ENCODE measurements at regions not wholly inside any gene's neighbourhood (a gene's known extent, or its start where the extent isn't known, plus 50 kb on each side); places are given as distances from the start of the nearest gene placed in this dataset.

DNA sequence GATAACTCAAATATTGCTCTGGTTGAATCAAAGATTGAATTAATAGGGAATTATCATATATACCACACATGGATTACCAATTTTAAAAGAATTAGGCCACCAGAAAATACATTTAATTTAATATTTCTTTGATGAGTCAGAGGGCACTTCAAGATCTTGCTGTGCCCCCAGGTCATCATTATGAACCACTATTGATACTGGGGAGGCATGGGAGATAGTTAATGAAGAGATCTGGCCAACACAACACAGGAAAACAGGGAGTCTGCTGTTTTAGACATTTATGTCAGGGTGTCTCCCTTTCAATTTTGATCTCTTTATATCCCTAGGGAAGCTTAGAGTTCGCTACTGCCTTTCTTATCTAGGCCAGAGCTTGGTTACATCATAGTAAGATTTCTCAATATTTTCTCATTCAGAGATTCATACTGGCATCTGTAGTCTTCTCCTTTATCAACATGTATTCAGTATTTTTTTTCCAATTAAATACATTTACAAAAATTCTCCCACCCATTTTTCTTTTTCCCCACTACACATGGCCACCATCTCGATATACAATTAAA lies 158.3 kb upstream of the ZFHX3 start:
- H3K27me3 Mint-ChIP-seq = no peaks in the 10 kb centered on the region
- POLR2A ChIA-PET = no interaction called here
- H3K27ac Mint-ChIP-seq = no peak overlapping the region
- peaks cover 4% of the 10 kb centered on the region for H3K9me3 Mint-ChIP-seq
- H3K36me3 Mint-ChIP-seq (ENCODE audit: low read depth) = no peaks in the 10 kb centered on the region
- no peak overlapping the region for H3K4me3 Mint-ChIP-seq
- CTCF ChIA-PET = no interaction called here
- H3K4me1 Mint-ChIP-seq = no peaks in the 10 kb centered on the region
- DNase-seq = no peak

- H3K27ac Mint-ChIP-seq = no peak overlapping the region
- H3K4me1 Mint-ChIP-seq = no peaks in the 10 kb centered on the region
- ChIA-PET POLR2A (no interaction called here), CTCF (no interaction called here)
- no peaks in the 10 kb centered on the region for H3K36me3 Mint-ChIP-seq (ENCODE audit: low read depth)
- DNase-seq = no peak
- H3K27me3 Mint-ChIP-seq = no peaks in the 10 kb centered on the region
- H3K4me3 Mint-ChIP-seq = no peak overlapping the region
- peaks cover 4% of the 10 kb centered on the region for H3K9me3 Mint-ChIP-seq
Observed at GRCh38 chr16:73205153-73205886, 157.4 kb upstream of the ZFHX3 start.

- Mint-ChIP-seq H3K27me3 (no peaks in the 10 kb centered on the region), H3K27ac (no peak overlapping the region), H3K9me3 (peaks cover 4% of the 10 kb centered on the region), H3K4me1 (no peaks in the 10 kb centered on the region), H3K36me3 (ENCODE audit: low read depth) (no peaks in the 10 kb centered on the region), H3K4me3 (no peak overlapping the region)
- CTCF ChIA-PET = no interaction called here
- no peak for DNase-seq
- POLR2A ChIA-PET = no interaction called here
Observed at GRCh38 chr16:73204359-73205152, 156.6 kb upstream of the ZFHX3 start.

- Mint-ChIP-seq H3K27ac (no peak overlapping the region), H3K36me3 (ENCODE audit: low read depth) (no peaks in the 10 kb centered on the region), H3K27me3 (no peaks in the 10 kb centered on the region), H3K4me1 (no peaks in the 10 kb centered on the region), H3K4me3 (no peak overlapping the region), H3K9me3 (peaks cover 4% of the 10 kb centered on the region)
- ChIA-PET POLR2A (no interaction called here), CTCF (no interaction called here)
- DNase-seq = no peak
Observed at GRCh38 chr16:73202161-73202729, 154.3 kb upstream of the ZFHX3 start.

DNA sequence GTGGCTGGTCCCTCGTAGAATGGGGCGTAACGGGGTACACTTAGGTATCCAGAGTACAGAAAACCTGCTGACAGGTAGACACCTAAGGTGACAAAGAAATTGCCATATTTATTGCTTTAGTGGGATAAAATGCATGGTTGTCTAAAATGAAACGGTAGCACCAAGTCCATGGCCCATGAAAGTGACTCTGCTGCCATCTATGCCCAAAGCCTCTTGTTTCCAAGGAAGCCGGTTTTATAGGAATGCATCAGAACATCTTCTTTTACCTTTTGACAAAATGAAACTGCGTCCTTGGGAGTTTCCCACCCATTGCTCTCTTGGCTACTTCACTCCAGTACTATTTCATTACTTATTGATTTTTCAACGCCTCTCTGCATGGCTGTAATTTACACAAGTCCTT lies 151.3 kb upstream of the ZFHX3 start:
- Mint-ChIP-seq H3K36me3 (ENCODE audit: low read depth) (no peaks in the 10 kb centered on the region), H3K4me1 (no peaks in the 10 kb centered on the region), H3K9me3 (peaks cover 4% of the 10 kb centered on the region), H3K27ac (no peak overlapping the region), H3K4me3 (no peak overlapping the region), H3K27me3 (no peaks in the 10 kb centered on the region)
- ChIA-PET POLR2A (no interaction called here), CTCF (no interaction called here)
- no peak for DNase-seq

DNA sequence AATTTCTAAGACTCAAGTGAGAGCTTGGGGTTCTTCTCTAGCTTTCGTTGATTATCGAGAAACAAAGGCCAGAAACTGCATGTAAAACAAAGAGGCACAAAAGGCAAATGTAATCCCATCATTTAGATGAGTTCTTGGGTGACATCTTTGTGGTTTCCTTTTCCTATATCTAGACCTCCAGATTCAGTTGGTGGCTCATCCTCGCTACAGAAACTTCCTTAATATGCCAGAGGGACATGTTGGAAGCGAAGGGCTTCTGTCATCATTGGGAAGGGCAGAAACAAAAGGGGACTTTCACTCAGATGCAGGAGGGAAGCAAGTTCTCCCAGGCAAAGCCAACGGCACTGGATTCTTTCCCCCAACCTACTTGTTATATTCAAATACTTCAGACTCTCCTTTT lies 150.6 kb upstream of the ZFHX3 start:
- Mint-ChIP-seq H3K4me1 (no peaks in the 10 kb centered on the region), H3K36me3 (ENCODE audit: low read depth) (no peaks in the 10 kb centered on the region), H3K9me3 (peaks cover 4% of the 10 kb centered on the region), H3K4me3 (no peak overlapping the region), H3K27me3 (no peaks in the 10 kb centered on the region), H3K27ac (no peak overlapping the region)
- ChIA-PET POLR2A (no interaction called here), CTCF (no interaction called here)
- DNase-seq = no peak

DNA sequence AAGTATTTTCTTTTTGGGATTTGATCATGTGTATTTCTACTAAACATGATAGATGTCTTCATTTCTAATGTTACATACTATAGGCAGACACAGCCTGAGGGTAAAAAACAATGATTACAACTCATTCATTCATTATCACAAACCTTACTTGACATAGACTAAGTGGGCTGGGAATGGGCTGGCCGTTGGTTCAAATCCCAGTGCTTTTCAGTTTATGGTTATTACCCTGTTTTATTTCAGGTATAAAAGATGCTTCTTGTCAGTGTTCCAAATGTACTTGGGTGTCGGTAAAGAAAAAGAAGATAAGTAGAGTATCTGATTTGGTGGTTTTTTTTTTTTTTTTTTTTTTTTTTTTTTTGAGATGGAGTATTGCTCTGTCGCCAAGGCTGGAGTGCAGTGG lies 149.7 kb upstream of the ZFHX3 start:
- no peaks in the 10 kb centered on the region for H3K36me3 Mint-ChIP-seq (ENCODE audit: low read depth)
- no peak overlapping the region for H3K4me3 Mint-ChIP-seq
- ChIA-PET CTCF (interaction anchor here (2.3 kb wide), 1 partner anchor 365 kb away, joined by 18 read pairs; no protein-coding TSS in a partner anchor), POLR2A (no interaction called here)
- peaks cover 2% of the 10 kb centered on the region for H3K9me3 Mint-ChIP-seq
- no peaks in the 10 kb centered on the region for H3K4me1 Mint-ChIP-seq
- H3K27ac Mint-ChIP-seq = no peak overlapping the region
- DNase-seq = no peak
- H3K27me3 Mint-ChIP-seq = no peaks in the 10 kb centered on the region

DNA sequence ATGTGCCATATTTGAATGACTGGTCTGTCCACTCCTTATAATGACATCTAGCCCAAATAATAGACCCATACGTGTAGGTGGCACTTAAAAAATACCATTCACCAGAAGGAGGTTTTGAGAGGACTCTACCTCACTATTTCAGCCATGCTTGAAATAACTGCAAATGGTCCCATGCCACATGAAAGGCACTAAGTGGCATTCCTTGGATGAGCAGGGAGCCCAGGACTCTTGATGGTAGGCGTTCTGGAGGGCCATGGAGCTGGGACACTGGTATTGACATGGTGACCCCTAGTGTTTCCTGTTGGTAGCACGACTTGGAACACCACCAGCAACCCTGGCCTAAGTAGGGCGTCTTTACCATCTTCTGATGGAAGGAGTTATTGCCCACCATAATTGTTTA lies 148.7 kb upstream of the ZFHX3 start:
- peak; percentile 17 for DNase-seq
- no peaks in the 10 kb centered on the region for H3K27me3 Mint-ChIP-seq
- no peaks in the 10 kb centered on the region for H3K4me1 Mint-ChIP-seq
- no peaks in the 10 kb centered on the region for H3K36me3 Mint-ChIP-seq (ENCODE audit: low read depth)
- ChIA-PET CTCF (interaction anchor here (2.3 kb wide), 1 partner anchor 364 kb away, joined by 18 read pairs; no protein-coding TSS in a partner anchor), POLR2A (no interaction called here)
- peaks cover 3% of the 10 kb centered on the region for H3K9me3 Mint-ChIP-seq
- no peak overlapping the region for H3K4me3 Mint-ChIP-seq
- no peak overlapping the region for H3K27ac Mint-ChIP-seq

GRCh38 chr16:73193464-73193863 lies 145.5 kb upstream of the ZFHX3 start:
- H3K4me3 Mint-ChIP-seq = no peak overlapping the region
- POLR2A ChIA-PET = no interaction called here
- no peaks in the 10 kb centered on the region for H3K4me1 Mint-ChIP-seq
- CTCF ChIA-PET = no interaction called here
- DNase-seq = no peak
- H3K36me3 Mint-ChIP-seq (ENCODE audit: low read depth) = no peaks in the 10 kb centered on the region
- no peak overlapping the region for H3K27ac Mint-ChIP-seq
- peaks cover 7% of the 10 kb centered on the region for H3K9me3 Mint-ChIP-seq
- H3K27me3 Mint-ChIP-seq = no peaks in the 10 kb centered on the region

GRCh38 chr16:73192232-73192894 lies 144.4 kb upstream of the ZFHX3 start:
- peaks cover 7% of the 10 kb centered on the region for H3K9me3 Mint-ChIP-seq
- H3K4me3 Mint-ChIP-seq = no peak overlapping the region
- CTCF ChIA-PET = no interaction called here
- H3K27me3 Mint-ChIP-seq = no peaks in the 10 kb centered on the region
- no peak overlapping the region for H3K27ac Mint-ChIP-seq
- POLR2A ChIA-PET = no interaction called here
- DNase-seq = no peak
- no peaks in the 10 kb centered on the region for H3K36me3 Mint-ChIP-seq (ENCODE audit: low read depth)
- no peaks in the 10 kb centered on the region for H3K4me1 Mint-ChIP-seq

GRCh38 chr16:73191660-73192046 lies 143.7 kb upstream of the ZFHX3 start:
- H3K27me3 Mint-ChIP-seq = no peaks in the 10 kb centered on the region
- ChIA-PET CTCF (no interaction called here), POLR2A (interaction anchor here (0.6 kb wide), 1 partner anchor 46 kb away, joined by 3 read pairs; no protein-coding TSS in a partner anchor)
- no peak overlapping the region for H3K4me3 Mint-ChIP-seq
- no peaks in the 10 kb centered on the region for H3K4me1 Mint-ChIP-seq
- DNase-seq = no peak
- H3K9me3 Mint-ChIP-seq = peaks cover 7% of the 10 kb centered on the region
- no peak overlapping the region for H3K27ac Mint-ChIP-seq
- H3K36me3 Mint-ChIP-seq (ENCODE audit: low read depth) = no peaks in the 10 kb centered on the region

DNA sequence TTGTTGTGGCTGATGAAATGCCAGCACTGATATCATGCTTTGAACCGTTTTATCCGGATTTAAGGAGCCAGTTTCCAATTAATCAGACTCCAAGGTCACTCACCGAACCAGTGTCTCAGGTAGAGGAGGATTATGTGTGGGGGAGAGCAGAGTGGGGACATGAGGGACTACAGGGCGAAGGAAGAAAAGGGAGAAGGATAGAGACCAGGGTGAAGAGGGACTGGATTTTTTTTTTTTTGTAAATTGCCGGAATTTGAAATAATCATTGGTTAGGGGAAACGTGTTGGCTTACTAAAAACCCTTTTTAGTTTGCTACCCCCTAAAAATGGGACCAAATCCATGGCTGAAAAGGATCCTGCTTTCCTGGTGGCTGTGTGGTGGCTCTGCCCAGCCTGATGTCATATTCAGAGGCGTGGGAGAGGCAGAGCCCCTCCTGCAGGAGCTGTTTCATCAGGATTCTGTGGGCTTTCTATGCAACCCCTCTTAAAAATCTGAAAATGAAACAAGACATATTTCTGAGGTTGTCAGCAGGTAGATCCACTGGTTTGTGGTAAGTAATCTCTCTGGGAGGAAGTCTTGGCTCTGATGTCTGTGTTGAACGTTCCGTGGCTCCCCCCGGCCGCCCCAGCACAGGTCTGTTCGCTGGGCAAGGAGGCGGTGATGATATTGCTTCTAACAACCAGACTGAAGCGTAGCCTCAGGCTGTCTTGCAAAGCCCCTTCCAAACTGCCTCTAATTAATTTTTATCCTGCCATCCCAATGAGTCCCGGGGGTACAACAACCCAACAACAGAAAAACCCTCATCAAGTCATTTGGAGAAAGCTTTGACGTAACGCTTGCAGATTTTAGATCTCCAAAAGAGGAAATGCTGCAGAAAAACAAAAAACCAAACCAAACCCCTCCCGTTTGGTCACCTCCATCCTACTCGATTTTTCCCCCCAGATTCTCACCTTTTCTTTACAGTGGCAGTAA lies 143.0 kb upstream of the ZFHX3 start:
- Mint-ChIP-seq H3K27me3 (no peaks in the 10 kb centered on the region), H3K36me3 (ENCODE audit: low read depth) (no peaks in the 10 kb centered on the region), H3K27ac (no peak overlapping the region), H3K4me3 (no peak overlapping the region), H3K4me1 (no peaks in the 10 kb centered on the region), H3K9me3 (peaks cover 7% of the 10 kb centered on the region)
- ChIA-PET POLR2A (interaction anchor here (0.6 kb wide), 1 partner anchor 47 kb away, joined by 3 read pairs; no protein-coding TSS in a partner anchor), CTCF (no interaction called here)
- DNase-seq = no peak

Data from activated CD4-positive, alpha-beta memory T cell treated with anti-CD3 and anti-CD28 coated beads, Interleukin-2, amount 10 ng/mL, durations not matched to agents 7 days and 5 days (primary cell).